Stimulated activated CD4-positive, alpha-beta T cell treated with anti-CD3 and anti-CD28 coated beads, Interleukin-12 subunit alpha, Interleukin-12 subunit beta, amount 100 ng/mL, for 24 hours (primary cell): ENCODE measurements at regions not wholly inside any gene's neighbourhood (a gene's known extent, or its start where the extent isn't known, plus 50 kb on each side); places are given as distances from the start of the nearest gene placed in this dataset.
A peak's percentile ranks its signal among the peaks of the same experiment; 100 is the strongest.
"Not testable (repeated sequence)": the region's sequence is repeated elsewhere in the genome, so short reads cannot be mapped to it uniquely, and the experiment has no call there.

Source experiments
- DNase-seq, 2 experiments: peaks; one replicate each; pipeline ENCODE4 v3.0.0-alpha.2; 2020; ENCODE audit warnings: low read depth in 2 of 2

DNA sequence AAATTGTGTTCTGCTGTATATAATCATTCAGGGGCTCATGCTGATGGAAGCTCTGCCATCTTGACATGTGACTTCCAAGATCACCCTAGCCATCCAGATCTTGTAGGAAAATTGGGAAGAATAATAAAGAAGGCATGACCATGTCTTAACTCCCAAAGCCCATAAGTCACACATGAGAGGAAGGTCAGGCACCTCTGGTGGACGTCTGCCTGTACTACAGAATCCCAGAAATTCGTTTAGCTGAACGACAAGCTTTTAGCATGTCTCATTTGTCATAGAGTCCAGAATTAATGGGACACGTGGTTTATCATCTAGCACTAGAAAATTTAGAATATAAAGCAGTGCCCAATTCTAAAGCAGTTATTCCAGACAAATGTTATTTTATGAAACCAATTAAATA, 212.7 kb downstream of the CENPC start:
- no peak for DNase-seq

DNA sequence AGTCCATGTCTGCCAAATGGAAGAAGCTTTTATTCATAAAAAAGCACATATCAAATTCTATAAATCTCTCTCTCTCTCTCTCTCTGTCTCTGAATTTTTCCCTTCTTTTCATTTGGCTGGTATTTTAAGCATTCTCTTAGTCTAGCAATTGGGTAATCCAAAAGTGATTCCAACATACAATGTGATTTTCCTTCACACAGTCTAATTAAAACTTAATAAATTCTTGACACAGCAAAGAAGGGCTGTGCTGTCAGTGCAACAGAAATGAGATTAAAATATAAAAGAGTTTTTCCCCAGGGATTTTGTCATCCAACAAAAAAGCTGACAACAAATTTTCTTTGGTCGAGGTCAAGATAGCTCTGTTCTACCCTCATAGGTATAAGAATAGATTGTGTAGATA, 216.9 kb downstream of the CENPC start:
- DNase-seq, result no peak

DNA sequence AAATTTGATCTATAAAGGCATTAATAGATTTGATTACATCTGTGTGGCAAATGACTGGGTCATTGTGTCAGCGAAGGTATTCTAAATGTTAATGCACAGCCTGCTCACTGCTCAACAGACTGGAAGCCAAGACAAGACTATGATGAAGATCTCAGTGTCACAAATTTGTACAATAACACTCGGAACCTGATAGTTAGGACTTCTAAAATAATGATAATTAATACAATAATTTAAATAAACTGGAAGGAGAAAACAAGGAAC, 217.4 kb downstream of the CENPC start:
- DNase-seq, result no peak

DNA sequence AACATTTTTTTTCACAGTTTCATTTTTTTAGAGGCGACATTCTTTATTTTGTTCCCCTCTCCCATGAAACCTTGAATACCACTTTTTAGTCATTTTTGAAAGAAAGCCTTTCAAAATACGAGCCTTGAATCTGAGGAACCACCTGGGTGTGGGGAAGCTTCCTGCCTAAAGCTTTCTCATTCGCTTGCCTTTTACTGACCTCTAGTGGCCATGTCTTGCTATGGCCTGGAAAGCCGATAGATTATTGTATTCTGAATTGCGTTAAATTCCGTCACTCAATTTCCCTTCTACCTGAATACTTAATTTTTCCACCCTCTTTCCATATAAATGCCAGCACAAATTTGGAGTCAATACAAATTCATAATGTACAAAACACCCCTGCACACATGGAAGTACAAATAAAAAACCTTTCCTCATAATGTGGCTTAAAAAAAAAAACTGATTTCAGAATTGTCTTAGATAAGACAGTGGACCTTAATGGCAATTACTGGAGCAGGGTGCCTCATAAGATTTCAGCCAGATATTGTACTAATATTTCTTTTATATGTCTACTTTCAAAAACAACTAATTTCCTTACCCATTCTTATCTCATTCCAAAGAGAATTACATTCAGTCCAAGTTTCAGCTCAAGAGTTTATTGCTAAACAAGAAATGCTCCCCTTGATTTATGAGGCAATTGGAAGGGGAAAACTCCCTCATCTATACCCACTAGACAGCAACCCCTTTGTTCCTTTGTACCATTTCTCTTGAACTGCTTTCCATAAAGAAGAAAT, 217.9 kb downstream of the CENPC start:
- DNase-seq, result peak; percentile 12 to 37

DNA sequence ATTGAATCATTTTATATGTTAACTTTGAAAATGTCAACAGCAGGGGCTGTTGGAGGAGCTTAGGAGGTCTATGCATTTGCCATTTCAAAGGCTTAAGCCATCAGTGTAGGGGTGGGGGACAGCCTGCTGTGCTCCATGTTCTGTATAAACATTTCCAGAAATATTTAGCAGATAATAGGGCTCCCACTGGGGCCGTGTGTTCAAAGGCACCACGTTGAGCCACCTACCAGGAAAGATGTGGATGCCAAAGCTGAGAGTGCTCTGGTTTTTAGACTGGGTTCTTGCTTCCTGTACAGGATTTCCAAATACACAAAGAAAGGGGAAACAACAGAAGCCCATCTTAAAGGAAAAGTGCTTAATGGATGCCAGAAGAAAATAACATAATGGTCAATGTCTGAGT, 219.5 kb downstream of the CENPC start:
- DNase-seq, result no peak

DNA sequence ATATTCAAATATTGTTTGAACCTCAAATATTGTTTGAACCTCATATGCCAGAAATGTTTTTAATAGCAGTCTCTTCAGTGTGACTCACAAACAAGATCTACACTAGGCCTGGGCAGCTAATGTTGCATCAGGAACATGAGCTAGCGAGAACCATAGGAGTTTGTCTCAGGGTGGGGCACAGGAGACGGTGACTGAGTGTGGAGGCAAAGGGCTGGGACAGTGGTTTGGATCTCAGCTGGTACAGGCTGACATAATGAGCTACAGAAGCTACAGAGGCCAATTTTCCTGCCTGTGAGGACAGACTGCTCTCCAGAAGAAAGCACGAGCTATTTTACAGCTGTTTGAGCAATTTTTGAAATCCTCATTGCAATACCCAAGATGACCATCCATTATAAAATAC, 224.7 kb downstream of the CENPC start:
- DNase-seq, result no peak

DNA sequence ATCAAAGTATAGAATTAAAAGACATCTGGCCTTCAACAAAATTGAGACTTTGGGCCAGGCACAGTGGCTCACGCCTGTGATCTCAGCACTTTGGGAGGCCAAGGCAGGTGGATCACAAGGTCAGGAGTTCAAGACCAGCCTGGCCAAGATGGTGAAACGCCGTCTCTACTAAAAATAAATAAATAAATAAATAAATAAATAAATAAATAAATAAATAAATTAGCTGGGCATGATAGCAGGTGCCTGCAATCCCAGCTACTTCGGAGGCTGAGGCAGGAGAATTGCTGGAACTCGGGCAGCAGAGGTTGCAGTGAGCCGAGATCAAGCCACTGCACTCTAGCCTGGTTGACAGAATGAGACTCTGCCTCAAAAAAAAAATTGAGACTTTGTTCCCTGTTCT, 225.7 kb downstream of the CENPC start:
- DNase-seq, result not testable (repeated sequence)

DNA sequence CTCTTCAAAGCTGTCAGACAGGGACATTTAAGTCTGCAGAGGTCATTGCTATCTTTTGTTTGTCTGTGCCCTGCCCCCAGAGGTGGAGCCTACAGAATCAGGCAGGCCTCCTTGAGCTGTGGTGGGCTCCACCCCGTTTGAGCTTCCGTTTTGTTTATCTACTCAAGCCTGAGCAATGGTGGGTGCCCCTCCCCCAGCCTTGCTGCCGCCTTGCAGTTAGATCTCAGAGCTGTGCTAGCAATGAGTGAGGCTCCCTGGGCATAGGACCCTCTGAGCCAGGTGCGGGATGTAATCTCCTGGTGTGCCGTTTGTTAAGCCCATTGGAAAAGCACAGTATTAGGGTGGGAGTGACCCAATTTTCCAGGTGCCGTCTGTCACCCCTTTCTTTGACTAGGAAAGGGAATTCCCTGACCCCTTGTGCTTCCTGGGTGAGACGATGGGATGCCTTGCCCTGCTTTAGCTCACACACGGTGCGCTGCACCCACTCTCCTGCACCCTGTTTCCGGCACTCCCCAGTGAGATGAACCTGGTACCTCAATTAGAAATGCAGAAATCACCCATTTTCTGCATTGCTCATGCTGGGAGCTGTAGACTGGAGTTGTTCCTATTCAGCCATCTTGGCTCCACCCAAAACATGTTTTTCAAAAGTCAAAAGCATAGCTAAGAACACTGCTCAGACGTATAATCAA, 244.7 kb downstream of the CENPC start:
- DNase-seq, result not testable (repeated sequence)

DNA sequence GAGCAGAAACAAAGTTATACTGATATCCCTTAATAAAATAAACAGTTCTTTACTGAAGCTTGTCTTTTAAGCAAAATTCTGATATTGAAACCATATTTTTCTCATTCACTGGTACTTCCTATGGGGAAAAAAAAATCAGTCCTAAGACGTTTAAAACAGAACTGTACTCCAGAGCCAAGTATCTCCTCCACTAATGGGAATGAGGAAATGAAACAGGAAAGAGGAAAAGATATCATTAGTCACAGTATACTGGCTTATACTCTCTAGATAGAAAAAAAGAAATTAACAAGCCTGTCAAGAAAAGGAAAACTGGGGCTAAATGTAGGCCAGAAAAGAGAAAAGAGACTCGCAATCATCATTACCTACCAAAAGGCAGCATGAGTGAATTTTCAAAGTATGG, 252.7 kb downstream of the CENPC start:
- DNase-seq, result no peak

DNA sequence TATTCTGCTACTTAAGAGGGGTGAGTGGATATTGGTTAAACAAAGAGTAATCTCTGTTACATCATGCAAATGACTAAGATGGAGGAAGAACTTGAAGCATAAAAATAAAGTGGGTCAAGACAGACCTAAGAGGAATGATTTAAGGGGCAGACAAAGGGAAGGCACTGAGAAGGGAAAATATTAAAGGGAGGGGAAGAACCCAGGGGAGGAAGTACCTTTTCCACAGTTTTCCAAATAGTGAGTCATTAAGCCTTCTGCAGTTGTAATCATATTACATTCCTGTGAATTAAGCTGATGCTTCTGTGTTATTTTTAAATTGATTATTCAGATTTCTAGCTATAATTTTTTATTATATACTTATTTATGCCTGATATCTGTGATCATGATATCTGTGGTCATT, 253.3 kb downstream of the CENPC start:
- DNase-seq, result no peak

DNA sequence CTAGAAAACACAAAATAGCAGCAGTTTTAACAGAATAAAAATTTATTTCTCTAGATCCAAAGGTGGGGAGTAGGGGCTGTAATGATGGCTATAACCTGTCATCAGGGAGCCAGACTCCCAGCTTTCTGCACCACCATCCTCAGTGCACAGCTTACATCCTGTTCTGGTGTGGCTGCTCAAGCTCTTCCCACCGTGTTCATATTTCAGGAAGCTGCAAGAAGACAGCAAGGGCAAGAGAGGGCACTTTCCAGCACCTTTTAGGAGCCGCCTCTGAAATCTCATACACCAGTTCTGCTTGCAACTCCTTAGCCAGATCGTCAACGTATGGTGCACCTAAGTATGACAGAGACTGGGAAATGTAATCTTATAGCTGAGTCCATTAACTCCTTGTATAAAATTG, 253.7 kb downstream of the CENPC start:
- DNase-seq, result no peak

DNA sequence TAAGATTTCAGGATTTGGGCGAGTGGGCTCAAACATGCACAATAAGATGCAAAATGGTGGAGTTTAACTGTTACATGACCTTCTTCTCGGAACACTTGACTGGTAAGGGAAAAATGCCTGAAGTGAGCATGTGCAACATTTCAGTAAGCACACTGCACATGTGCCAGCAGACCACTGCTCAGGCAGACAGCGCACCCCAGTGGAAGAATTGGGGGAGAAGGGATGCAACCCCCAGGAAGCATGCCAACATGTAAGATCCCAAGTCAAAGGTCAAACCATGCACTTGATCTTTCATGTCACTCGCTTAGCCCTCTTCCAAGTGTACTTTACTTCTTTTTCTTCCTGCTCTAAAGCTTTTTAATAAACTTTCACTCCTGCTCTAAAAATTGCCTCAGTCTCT, 256.3 kb downstream of the CENPC start:
- DNase-seq, result peak in 1 of 2 experiments; percentile 15

DNA sequence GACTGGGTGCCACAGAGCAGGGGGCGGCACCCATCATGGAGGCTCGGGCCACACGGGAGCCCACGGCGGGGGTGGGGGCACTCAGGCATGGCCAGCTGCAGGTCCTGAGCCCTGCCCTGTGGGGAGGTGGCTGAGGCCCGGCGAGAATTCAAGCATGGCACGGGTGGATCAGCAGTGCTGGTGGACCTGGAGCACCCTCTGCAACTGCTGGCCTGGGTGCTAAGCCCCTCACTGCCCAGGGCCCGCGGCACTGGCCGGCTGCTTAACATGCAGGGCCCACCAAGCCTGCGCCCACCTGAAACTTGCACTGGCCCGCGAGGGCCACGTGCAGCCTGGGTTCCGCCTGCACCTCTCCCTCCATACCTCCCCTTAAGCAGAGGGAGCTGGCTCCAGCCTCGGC, 258.6 kb downstream of the CENPC start:
- no peak for DNase-seq

DNA sequence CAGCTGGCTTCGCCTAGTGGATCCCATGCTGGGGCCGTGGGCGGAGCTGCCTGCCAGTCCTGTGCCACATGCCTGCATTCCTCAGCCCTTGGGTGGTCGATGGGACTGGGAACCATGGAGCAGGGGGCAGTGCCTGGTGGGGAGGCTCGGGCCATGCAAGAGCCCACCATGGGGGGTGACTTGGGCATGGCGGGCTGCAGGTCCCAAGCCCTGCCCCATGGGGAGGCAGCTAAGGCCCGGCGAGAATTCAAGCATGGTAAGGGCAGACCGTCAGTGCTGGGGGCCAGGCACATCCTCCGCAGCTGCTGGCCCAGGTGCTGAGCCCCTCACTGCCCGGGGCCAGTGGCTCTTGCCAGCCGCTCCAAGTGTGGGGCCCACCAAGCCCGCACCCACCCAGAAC, 262.6 kb downstream of the CENPC start:
- no peak for DNase-seq

DNA sequence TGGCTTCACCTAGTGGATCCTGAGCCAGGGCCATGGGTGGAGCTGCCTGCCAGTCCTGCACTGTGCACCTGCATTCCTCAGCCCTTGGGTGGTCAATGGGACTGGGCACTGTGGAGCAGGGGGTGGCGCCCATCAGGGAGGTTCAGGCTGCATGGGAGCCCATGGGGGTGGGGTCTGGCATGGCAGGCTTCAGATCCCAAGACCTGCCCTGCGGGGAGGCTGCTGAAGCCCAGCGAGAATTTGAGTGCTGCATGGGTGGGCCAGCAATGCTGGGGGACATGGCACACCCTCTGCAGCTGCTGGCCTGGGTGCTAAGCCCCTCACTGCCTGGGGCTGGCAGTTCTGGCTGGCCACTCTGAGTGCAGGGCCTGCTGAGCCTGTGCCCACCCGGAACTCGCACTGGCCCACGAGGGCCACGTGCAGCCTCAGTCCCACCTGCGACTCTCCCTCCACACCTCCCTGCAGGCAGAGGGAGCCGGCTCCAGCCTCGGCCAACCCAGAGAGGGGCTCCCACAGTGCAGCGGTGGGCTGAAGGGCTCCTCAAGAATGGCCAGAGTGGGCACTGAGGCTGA, 270.0 kb downstream of the CENPC start:
- DNase-seq, result no peak

DNA sequence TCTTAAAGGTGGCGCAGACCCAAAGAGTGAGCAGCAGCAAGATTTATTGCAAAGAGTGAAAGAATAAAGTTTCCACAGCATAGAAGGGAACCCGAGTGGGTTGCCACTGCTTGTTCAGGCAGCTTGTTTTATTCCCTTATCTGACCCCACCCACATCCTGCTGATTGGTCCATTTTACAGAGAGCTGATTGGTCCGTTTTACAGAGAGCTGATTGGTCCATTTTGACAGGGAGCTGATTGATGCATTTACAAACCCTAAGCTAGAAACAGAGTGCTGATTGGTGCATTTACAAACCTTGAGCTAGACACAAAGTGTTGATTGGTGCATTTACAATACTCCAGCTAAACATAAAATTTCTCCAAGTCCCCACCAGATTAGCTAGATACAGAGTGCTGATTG, 270.6 kb downstream of the CENPC start:
- DNase-seq, result not testable (repeated sequence)

DNA sequence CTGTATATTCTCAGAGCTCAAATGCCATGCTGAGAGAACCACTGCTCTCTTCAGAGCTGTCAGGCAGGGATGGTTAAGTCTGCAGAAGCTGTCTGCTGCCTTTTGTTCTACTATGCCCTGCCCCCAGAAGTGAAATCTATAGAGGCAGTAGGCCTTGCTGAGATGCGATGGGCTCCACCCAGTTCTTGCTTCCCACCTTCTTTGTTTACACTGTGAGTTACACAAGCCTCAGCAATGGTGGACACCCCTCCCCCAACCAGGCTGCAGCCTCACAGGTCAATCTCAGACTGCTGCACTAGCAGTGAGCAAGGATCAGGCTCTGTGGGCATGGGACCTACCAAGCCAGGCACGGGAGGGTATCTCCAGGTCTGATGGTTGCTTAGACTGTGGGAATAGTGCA, 271.6 kb downstream of the CENPC start:
- no peak for DNase-seq

DNA sequence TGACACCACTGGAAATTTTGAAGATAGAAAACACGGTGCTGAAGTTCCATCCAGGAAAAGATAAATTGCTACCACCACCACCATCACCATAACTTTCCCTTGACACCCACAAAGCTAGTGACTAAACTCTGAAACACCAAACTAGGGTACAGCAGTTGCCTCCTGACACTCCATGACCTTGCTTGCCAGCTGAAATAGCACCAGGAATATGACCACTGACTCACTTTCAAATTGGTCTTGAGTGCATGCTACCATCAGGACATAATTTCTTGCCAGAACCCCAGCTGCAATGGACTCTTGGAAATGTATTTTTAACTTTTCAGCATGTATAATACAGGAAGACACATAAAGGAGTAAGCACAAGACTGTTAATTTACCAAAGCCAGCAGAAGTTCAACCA, 283.3 kb downstream of the CENPC start:
- no peak for DNase-seq

DNA sequence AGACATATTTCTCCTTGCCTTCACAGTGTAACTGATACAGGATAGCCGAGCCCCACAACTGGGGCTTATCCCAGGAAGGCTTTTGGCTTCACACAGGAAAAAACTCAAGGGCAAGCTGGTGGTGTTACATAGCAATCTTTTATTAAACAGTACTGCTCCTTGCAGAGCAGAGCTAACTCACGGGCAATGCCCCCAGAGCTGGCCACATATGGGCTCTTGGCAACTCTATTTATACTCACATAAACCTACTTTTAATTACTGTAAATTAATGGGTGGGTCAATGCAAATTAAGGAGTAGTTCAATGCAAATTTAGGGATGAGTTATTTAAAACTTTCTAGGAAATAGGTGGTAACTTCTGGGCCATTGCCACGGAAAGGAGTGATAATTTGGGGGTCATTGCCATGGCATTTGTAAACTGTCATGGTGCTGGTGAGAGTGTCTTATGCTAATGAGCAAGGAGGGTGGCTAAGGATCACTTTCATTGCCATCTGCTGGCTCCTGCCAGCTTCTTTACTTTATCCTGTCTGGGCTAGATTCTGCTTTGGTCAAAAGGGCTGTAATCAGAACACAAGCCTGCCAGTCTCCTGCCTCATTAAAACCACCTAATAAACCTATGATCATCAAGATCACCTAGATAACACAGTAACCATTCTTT, 288.8 kb downstream of the CENPC start:
- no peak for DNase-seq

DNA sequence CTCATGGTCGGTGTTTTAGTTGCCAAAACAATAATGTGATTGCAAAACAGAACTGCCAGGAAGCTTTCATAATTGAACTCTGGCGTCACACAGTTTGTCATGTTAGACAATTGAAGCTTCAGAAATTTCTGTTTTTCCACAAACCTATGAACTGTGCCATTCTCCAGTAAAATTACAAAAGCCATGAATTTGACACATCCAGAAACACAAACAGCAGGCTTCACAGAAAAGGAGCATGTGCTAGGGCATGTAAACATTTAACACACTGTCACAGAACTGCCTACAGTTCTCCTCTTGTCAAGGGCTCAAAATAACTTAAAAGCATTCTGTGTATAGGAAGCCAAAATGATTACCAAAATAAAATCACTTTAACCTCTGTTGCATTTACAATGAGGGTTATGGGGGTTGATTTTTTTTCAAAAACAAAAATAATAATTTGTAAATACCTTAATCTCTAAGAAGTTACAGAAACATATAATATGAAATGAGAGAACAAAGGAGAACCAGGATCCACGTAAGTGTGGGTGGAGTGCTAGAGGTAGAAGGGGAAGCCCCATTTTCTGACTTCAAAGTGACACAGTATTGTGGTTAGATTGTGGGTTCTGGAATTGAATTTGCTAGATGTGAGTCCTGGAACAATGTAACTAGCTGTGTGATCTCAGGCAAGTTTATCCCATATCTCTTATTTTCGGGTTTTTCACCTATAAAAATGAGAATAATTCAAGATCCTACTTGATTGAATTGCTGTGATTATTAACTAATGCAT, 295.0 kb downstream of the CENPC start:
- DNase-seq, result no peak

DNA sequence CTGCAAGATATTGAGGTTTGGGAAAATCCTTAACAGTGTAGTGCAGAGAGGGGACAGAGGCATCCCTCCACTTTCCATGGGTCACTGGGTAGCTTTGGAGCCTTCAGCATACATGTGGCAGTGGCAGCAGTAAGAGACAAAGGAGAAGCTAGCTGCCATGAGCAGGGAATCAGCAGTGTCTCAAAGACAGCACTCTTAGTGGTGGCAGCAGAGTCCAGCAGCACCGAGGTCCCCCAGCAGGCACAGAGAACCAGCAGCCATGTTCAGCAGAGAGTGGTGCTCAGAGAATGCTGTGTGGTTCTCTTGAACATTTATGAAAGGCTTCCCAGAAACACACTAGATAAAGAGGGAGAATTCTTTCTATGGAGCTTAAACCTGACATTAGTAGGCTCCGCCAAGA, 308.5 kb downstream of the CENPC start:
- DNase-seq, result no peak

DNA sequence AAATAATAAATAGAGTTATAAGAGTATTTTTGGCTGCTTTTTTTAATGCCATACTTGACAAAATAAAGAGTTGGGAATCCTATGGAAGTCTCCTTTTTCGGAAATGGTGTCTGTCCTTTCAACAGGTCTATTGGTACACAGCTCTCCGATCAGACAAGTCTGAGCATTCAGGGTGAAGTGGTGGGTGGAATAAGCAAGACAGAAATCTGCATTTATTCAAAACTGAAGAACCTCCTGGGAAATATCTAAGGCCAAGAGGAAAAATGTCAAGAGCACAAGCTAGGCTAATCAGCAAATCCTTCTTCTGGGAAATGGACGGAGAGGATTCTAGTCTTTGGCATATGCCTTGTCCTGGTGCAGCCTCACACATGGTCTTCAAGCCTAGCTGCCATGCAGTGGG, 309.0 kb downstream of the CENPC start:
- no peak for DNase-seq
